ENCODE measurements at regions not wholly inside any gene's neighbourhood (a gene's known extent, or its start where the extent isn't known, plus 50 kb on each side); places are given as distances from the start of the nearest gene placed in this dataset.
A peak's percentile ranks its signal among the peaks of the same experiment; 100 is the strongest.

- H3K4me3 ChIP-seq (ENCODE audit: low read depth, low read length), result peak overlapping the region; percentile 25
- peak; percentile 65 for DNase-seq (ENCODE audit: low read depth)
Observed at GRCh38 chr1:227437495-227438008, 119.3 kb upstream of the CDC42BPA start.

GRCh38 chr1:227434808-227435444 lies 116.6 kb upstream of the CDC42BPA start:
- no peak overlapping the region for H3K4me3 ChIP-seq (ENCODE audit: low read depth, low read length)
- TF ChIP-seq MYC (IDR thresholded peaks at IDR 0.05; ENCODE audit: low read depth, low read length) (no peak), POLR2A (IDR thresholded peaks at IDR 0.05; ENCODE audit: extremely low read depth, insufficient read length) (no peak), CTCF (IDR thresholded peaks at IDR 0.05; ENCODE audit: low read depth, low read length) (no peak), MAX (IDR thresholded peaks at IDR 0.05; ENCODE audit: low read depth, low read length) (no peak)
- DNase-seq (ENCODE audit: low read depth), result no peak

More at GRCh38 chr1:227437495-227438008, 119.3 kb upstream of the CDC42BPA start:
- TF ChIP-seq MAX (IDR thresholded peaks at IDR 0.05; ENCODE audit: low read depth, low read length), result no peak
- TF ChIP-seq CTCF (IDR thresholded peaks at IDR 0.05; ENCODE audit: low read depth, low read length), result peak; percentile 11

- TF ChIP-seq CTCF (IDR thresholded peaks at IDR 0.05; ENCODE audit: low read depth, low read length) (no peak), MAX (IDR thresholded peaks at IDR 0.05; ENCODE audit: low read depth, low read length) (no peak), POLR2A (IDR thresholded peaks at IDR 0.05; ENCODE audit: extremely low read depth, insufficient read length) (no peak), MYC (IDR thresholded peaks at IDR 0.05; ENCODE audit: low read depth, low read length) (no peak)
- H3K4me3 ChIP-seq (ENCODE audit: low read depth, low read length), result no peak overlapping the region
- DNase-seq (ENCODE audit: low read depth), result no peak
Observed at GRCh38 chr1:227433663-227434341, 115.5 kb upstream of the CDC42BPA start.

GRCh38 chr1:227432981-227433380 lies 114.7 kb upstream of the CDC42BPA start:
- DNase-seq (ENCODE audit: low read depth), result no peak
- TF ChIP-seq MAX (IDR thresholded peaks at IDR 0.05; ENCODE audit: low read depth, low read length) (no peak), POLR2A (IDR thresholded peaks at IDR 0.05; ENCODE audit: extremely low read depth, insufficient read length) (no peak), MYC (IDR thresholded peaks at IDR 0.05; ENCODE audit: low read depth, low read length) (no peak), CTCF (IDR thresholded peaks at IDR 0.05; ENCODE audit: low read depth, low read length) (no peak)

GRCh38 chr1:227432181-227432535 lies 113.9 kb upstream of the CDC42BPA start:
- TF ChIP-seq MAX (IDR thresholded peaks at IDR 0.05; ENCODE audit: low read depth, low read length) (no peak), POLR2A (IDR thresholded peaks at IDR 0.05; ENCODE audit: extremely low read depth, insufficient read length) (no peak), CTCF (IDR thresholded peaks at IDR 0.05; ENCODE audit: low read depth, low read length) (no peak), MYC (IDR thresholded peaks at IDR 0.05; ENCODE audit: low read depth, low read length) (no peak)
- H3K4me3 ChIP-seq (ENCODE audit: low read depth, low read length), result no peak overlapping the region
- DNase-seq (ENCODE audit: low read depth), result no peak

More at GRCh38 chr1:227432981-227433380, 114.7 kb upstream of the CDC42BPA start:
- H3K4me3 ChIP-seq (ENCODE audit: low read depth, low read length), result no peak overlapping the region

All from NB4 (cell line).